SK-N-SH treated with all-trans-retinoic acid at 6 μM for 48 hours (cell line): ENCODE measurements at regions not wholly inside any gene's neighbourhood (a gene's known extent, or its start where the extent isn't known, plus 50 kb on each side); places are given as distances from the start of the nearest gene placed in this dataset.

Source experiments
- ATAC-seq: fragments of 200-7000 bp; cut with Tn5 transposase; 3 replicates; pipeline ENCODE4 v1.9.1; 2020; ENCODE audit warnings: mild to moderate bottlenecking, moderate library complexity
- ARNTL ChIP-seq: fragments of 450-650 bp; formaldehyde crosslinking; IDR thresholded peaks from 2 replicates; pipeline ENCODE4 v1.5.0; 2020; ENCODE audit warnings: low read depth, mild to moderate bottlenecking, moderate library complexity, borderline replicate concordance
- BACH2 ChIP-seq: fragments of 250-450 bp; sonication (Bioruptor Pico); IDR thresholded peaks from 2 replicates; pipeline ENCODE4 v1.9.0; 2021; ENCODE audit warnings: mild to moderate bottlenecking, borderline replicate concordance
- CSDC2 ChIP-seq: fragments of 250-450 bp; sonication (Bioruptor Pico); IDR thresholded peaks from 2 replicates; pipeline ENCODE4 v1.5.0; 2020; ENCODE audit warnings: mild to moderate bottlenecking, moderate library complexity
- ESRRG ChIP-seq: fragments of 250-450 bp; sonication (Bioruptor Pico); IDR thresholded peaks from 2 replicates; pipeline ENCODE4 v1.6.1; 2021; ENCODE audit warnings: mild to moderate bottlenecking
- GLIS3 ChIP-seq: fragments of 250-450 bp; sonication (Bioruptor Pico); IDR thresholded peaks from 2 replicates; pipeline ENCODE4 v1.5.0; 2020; ENCODE audit warnings: mild to moderate bottlenecking, moderate library complexity
- ISL1 ChIP-seq: fragments of 250-450 bp; sonication (Bioruptor Pico); IDR thresholded peaks from 2 replicates; pipeline ENCODE4 v2.1.2; 2022; ENCODE audit warnings: mild to moderate bottlenecking, moderate library complexity
- PPARA ChIP-seq: fragments of 250-450 bp; sonication (Bioruptor Pico); IDR thresholded peaks from 2 replicates; pipeline ENCODE4 v1.5.0; 2020; ENCODE audit warnings: mild to moderate bottlenecking, borderline replicate concordance
- RARB ChIP-seq: fragments of 250-450 bp; sonication (Bioruptor Pico); IDR thresholded peaks from 2 replicates; pipeline ENCODE4 v1.8.0; 2021; ENCODE audit warnings: mild to moderate bottlenecking, moderate library complexity
- SNAI2 ChIP-seq: fragments of 250-450 bp; sonication (Bioruptor Pico); IDR thresholded peaks from 2 replicates; pipeline ENCODE4 v1.5.0; 2020; ENCODE audit warnings: mild to moderate bottlenecking, moderate library complexity
- TCF4 ChIP-seq: fragments of 250-450 bp; sonication (Bioruptor Pico); IDR thresholded peaks from 2 replicates; pipeline ENCODE4 v1.8.0; 2021; ENCODE audit warnings: mild to moderate bottlenecking, moderate library complexity, borderline replicate concordance
- TOX ChIP-seq: fragments of 250-450 bp; sonication (Bioruptor Pico); IDR thresholded peaks from 2 replicates; pipeline ENCODE4 v1.8.0; 2021; ENCODE audit warnings: mild to moderate bottlenecking, moderate library complexity, borderline replicate concordance
- ZC3H10 ChIP-seq: fragments of 250-450 bp; sonication (Bioruptor Pico); IDR thresholded peaks from 2 replicates; pipeline ENCODE4 v1.5.1; 2021; ENCODE audit warnings: mild to moderate bottlenecking, moderate library complexity
- ZFP3 ChIP-seq: fragments of 250-450 bp; sonication (Bioruptor Pico); IDR thresholded peaks from 2 replicates; pipeline ENCODE4 v1.5.0; 2020; ENCODE audit warnings: mild to moderate bottlenecking, moderate library complexity
- ZFP30 ChIP-seq: fragments of 450-650 bp; formaldehyde crosslinking; IDR thresholded peaks from 2 replicates; pipeline ENCODE4 v1.5.0; 2022; ENCODE audit warnings: mild to moderate bottlenecking, moderate library complexity
- ZNF565 ChIP-seq: fragments of 450-650 bp; formaldehyde crosslinking; conservative IDR thresholded peaks from 2 replicates; pipeline ENCODE4 v1.5.0; 2020; ENCODE audit warnings: low read depth, mild to moderate bottlenecking, moderate library complexity
- ZNF70 ChIP-seq: fragments of 450-650 bp; formaldehyde crosslinking; IDR thresholded peaks from 2 replicates; pipeline ENCODE4 v1.5.0; 2020; ENCODE audit warnings: mild to moderate bottlenecking, moderate library complexity
- ZNF8 ChIP-seq: fragments of 450-650 bp; formaldehyde crosslinking; IDR thresholded peaks from 2 replicates; pipeline ENCODE4 v1.5.0; 2020; ENCODE audit warnings: mild to moderate bottlenecking, moderate library complexity
- TF ChIP-seq, protein P1 (sequence below): fragments of 250-450 bp; sonication (Bioruptor Pico); IDR thresholded peaks from 2 replicates; pipeline ENCODE4 v1.8.0; 2020; ENCODE audit warnings: mild to moderate bottlenecking, moderate library complexity, borderline replicate concordance
- TF ChIP-seq, protein P2 (sequence below): fragments of 250-450 bp; sonication (Bioruptor Pico); IDR thresholded peaks from 2 replicates; pipeline ENCODE4 v1.5.1; 2020; ENCODE audit warnings: low read depth, mild to moderate bottlenecking, moderate library complexity
- TF ChIP-seq, protein P3 (sequence below): fragments of 250-450 bp; sonication (Bioruptor Pico); IDR thresholded peaks from 2 replicates; pipeline ENCODE4 v1.5.1; 2021; ENCODE audit warnings: mild to moderate bottlenecking, moderate library complexity
- TF ChIP-seq, protein P4 (sequence below): fragments of 250-450 bp; sonication (Bioruptor Pico); IDR thresholded peaks from 2 replicates; pipeline ENCODE4 v1.8.0; 2021; ENCODE audit warnings: low read depth, mild to moderate bottlenecking, moderate library complexity, borderline replicate concordance
- TF ChIP-seq, protein P5 (sequence below): fragments of 250-450 bp; sonication (Bioruptor Pico); IDR thresholded peaks from 2 replicates; pipeline ENCODE4 v1.5.0; 2020; ENCODE audit warnings: mild to moderate bottlenecking, moderate library complexity

DNA sequence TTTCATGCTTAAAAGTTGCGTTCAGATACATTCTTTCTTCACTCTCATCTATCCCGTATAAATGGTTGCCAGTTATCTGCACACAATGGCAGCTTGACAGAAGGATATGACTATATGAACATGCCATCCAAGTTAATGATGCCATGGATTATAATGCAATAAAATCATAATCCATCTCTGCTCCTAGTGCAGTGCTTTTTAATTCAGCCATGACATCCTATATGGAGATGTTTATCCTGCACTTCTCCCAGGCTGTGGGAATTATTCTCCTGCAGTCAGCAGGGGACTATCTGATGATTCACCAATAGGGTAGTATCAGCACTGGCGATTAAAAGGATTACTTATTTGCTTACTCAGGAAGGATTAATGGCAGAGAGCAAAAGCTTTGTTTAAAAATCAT is 273.8 kb downstream of the SAMD5 start:
- no peak for ATAC-seq
- TF ChIP-seq RARB (CRISPR knock-in tag) (no peak), TOX (CRISPR knock-in tag) (no peak), CSDC2 (CRISPR knock-in tag) (no peak), ZNF565 (CRISPR knock-in tag) (no peak), GLIS3 (CRISPR knock-in tag) (no peak), BACH2 (CRISPR knock-in tag) (no peak), ZNF8 (CRISPR knock-in tag) (no peak), ZC3H10 (CRISPR knock-in tag) (no peak), ZNF70 (CRISPR knock-in tag) (no peak), PPARA (CRISPR knock-in tag) (no peak), ZFP3 (CRISPR knock-in tag) (no peak), ISL1 (CRISPR knock-in tag) (no peak)
- TF ChIP-seq, protein P1, sequence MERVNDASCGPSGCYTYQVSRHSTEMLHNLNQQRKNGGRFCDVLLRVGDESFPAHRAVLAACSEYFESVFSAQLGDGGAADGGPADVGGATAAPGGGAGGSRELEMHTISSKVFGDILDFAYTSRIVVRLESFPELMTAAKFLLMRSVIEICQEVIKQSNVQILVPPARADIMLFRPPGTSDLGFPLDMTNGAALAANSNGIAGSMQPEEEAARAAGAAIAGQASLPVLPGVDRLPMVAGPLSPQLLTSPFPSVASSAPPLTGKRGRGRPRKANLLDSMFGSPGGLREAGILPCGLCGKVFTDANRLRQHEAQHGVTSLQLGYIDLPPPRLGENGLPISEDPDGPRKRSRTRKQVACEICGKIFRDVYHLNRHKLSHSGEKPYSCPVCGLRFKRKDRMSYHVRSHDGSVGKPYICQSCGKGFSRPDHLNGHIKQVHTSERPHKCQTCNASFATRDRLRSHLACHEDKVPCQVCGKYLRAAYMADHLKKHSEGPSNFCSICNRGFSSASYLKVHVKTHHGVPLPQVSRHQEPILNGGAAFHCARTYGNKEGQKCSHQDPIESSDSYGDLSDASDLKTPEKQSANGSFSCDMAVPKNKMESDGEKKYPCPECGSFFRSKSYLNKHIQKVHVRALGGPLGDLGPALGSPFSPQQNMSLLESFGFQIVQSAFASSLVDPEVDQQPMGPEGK (CRISPR knock-in tag) = no peak
- TF ChIP-seq, protein P2, sequence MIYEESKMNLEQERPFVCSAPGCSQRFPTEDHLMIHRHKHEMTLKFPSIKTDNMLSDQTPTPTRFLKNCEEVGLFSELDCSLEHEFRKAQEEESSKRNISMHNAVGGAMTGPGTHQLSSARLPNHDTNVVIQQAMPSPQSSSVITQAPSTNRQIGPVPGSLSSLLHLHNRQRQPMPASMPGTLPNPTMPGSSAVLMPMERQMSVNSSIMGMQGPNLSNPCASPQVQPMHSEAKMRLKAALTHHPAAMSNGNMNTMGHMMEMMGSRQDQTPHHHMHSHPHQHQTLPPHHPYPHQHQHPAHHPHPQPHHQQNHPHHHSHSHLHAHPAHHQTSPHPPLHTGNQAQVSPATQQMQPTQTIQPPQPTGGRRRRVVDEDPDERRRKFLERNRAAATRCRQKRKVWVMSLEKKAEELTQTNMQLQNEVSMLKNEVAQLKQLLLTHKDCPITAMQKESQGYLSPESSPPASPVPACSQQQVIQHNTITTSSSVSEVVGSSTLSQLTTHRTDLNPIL (CRISPR knock-in tag) = no peak
- TF ChIP-seq, protein P3, sequence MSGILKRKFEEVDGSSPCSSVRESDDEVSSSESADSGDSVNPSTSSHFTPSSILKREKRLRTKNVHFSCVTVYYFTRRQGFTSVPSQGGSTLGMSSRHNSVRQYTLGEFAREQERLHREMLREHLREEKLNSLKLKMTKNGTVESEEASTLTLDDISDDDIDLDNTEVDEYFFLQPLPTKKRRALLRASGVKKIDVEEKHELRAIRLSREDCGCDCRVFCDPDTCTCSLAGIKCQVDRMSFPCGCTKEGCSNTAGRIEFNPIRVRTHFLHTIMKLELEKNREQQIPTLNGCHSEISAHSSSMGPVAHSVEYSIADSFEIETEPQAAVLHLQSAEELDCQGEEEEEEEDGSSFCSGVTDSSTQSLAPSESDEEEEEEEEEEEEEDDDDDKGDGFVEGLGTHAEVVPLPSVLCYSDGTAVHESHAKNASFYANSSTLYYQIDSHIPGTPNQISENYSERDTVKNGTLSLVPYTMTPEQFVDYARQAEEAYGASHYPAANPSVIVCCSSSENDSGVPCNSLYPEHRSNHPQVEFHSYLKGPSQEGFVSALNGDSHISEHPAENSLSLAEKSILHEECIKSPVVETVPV (CRISPR knock-in tag) = no peak
- TF ChIP-seq, protein P4, sequence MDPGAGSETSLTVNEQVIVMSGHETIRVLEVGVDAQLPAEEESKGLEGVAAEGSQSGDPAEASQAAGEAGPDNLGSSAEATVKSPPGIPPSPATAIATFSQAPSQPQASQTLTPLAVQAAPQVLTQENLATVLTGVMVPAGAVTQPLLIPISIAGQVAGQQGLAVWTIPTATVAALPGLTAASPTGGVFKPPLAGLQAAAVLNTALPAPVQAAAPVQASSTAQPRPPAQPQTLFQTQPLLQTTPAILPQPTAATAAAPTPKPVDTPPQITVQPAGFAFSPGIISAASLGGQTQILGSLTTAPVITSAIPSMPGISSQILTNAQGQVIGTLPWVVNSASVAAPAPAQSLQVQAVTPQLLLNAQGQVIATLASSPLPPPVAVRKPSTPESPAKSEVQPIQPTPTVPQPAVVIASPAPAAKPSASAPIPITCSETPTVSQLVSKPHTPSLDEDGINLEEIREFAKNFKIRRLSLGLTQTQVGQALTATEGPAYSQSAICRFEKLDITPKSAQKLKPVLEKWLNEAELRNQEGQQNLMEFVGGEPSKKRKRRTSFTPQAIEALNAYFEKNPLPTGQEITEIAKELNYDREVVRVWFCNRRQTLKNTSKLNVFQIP = no peak

DNA sequence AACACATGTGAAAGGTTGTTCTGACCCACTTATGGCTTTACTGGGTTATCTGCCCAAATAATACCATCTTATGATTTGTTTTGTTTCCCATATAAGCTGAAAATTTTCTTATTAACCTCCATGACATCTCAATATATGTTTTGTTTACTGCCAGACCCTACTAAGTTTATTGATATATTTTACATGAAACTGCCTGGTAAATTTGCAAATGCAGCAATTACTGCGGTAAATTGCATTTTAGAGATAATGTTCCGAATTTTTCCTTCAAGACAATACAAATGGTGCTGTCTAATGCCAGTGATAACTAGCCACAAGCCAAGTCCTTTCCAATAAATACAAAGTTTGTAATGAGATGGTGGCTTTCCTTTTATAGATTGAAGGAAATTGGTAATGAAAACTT is 275.9 kb downstream of the SAMD5 start:
- ATAC-seq = no peak
- TF ChIP-seq ESRRG (CRISPR knock-in tag) = no peak
- TF ChIP-seq TCF4 = no peak
- TF ChIP-seq CSDC2 (CRISPR knock-in tag) = no peak
- TF ChIP-seq, protein P1 (CRISPR knock-in tag) = no peak
- no peak for TF ChIP-seq ZFP30 (CRISPR knock-in tag)
- TF ChIP-seq, protein P2 (CRISPR knock-in tag) = no peak
- no peak for TF ChIP-seq ZFP3 (CRISPR knock-in tag)
- TF ChIP-seq, protein P3 (CRISPR knock-in tag) = no peak
- no peak for TF ChIP-seq BACH2 (CRISPR knock-in tag)
- no peak for TF ChIP-seq ZNF565 (CRISPR knock-in tag)
- TF ChIP-seq, protein P5, sequence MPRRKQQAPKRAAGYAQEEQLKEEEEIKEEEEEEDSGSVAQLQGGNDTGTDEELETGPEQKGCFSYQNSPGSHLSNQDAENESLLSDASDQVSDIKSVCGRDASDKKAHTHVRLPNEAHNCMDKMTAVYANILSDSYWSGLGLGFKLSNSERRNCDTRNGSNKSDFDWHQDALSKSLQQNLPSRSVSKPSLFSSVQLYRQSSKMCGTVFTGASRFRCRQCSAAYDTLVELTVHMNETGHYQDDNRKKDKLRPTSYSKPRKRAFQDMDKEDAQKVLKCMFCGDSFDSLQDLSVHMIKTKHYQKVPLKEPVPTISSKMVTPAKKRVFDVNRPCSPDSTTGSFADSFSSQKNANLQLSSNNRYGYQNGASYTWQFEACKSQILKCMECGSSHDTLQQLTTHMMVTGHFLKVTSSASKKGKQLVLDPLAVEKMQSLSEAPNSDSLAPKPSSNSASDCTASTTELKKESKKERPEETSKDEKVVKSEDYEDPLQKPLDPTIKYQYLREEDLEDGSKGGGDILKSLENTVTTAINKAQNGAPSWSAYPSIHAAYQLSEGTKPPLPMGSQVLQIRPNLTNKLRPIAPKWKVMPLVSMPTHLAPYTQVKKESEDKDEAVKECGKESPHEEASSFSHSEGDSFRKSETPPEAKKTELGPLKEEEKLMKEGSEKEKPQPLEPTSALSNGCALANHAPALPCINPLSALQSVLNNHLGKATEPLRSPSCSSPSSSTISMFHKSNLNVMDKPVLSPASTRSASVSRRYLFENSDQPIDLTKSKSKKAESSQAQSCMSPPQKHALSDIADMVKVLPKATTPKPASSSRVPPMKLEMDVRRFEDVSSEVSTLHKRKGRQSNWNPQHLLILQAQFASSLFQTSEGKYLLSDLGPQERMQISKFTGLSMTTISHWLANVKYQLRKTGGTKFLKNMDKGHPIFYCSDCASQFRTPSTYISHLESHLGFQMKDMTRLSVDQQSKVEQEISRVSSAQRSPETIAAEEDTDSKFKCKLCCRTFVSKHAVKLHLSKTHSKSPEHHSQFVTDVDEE = no peak
- no peak for TF ChIP-seq GLIS3 (CRISPR knock-in tag)
- TF ChIP-seq, protein P4 = no peak
- no peak for TF ChIP-seq SNAI2 (CRISPR knock-in tag)
- no peak for TF ChIP-seq ZNF70 (CRISPR knock-in tag)
- no peak for TF ChIP-seq TOX (CRISPR knock-in tag)
- no peak for TF ChIP-seq PPARA (CRISPR knock-in tag)
- no peak for TF ChIP-seq RARB (CRISPR knock-in tag)
- no peak for TF ChIP-seq ZNF8 (CRISPR knock-in tag)
- no peak for TF ChIP-seq ARNTL
